ENCODE measurements at regions not wholly inside any gene's neighbourhood (a gene's known extent, or its start where the extent isn't known, plus 50 kb on each side); places are given as distances from the start of the nearest gene placed in this dataset.

DNA sequence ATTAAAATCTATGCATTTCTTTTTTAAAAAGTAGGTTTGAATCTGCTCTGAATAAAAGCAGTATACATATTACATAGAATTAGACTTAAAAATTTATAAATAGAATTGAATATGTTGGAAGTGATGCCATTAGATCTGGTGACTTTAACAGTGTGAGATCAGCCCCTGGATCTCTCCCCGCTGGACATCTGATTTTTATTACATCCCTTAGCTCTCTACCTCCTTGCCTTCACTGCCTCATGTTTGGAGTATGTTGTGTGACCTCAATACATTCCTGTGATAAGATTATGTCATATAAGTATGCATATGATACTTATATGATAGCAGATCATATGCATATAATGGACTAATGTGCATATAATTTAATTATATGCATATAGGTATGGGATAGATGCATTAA, 643.4 kb upstream of the NR2F2 start:
- no peak for DNase-seq
- Histone ChIP-seq H3K27ac (no peak overlapping the region), H3K4me3 (no peak overlapping the region), H3K9me3 (peaks cover 3% of the 10 kb centered on the region), H3K4me1 (no peaks in the 10 kb centered on the region), H3K27me3 (ENCODE audit: low read depth) (no peaks in the 10 kb centered on the region), H3K36me3 (no peaks in the 10 kb centered on the region)
- no peak for ATAC-seq
- TF ChIP-seq, protein P1, sequence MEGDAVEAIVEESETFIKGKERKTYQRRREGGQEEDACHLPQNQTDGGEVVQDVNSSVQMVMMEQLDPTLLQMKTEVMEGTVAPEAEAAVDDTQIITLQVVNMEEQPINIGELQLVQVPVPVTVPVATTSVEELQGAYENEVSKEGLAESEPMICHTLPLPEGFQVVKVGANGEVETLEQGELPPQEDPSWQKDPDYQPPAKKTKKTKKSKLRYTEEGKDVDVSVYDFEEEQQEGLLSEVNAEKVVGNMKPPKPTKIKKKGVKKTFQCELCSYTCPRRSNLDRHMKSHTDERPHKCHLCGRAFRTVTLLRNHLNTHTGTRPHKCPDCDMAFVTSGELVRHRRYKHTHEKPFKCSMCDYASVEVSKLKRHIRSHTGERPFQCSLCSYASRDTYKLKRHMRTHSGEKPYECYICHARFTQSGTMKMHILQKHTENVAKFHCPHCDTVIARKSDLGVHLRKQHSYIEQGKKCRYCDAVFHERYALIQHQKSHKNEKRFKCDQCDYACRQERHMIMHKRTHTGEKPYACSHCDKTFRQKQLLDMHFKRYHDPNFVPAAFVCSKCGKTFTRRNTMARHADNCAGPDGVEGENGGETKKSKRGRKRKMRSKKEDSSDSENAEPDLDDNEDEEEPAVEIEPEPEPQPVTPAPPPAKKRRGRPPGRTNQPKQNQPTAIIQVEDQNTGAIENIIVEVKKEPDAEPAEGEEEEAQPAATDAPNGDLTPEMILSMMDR (IDR thresholded peaks at IDR 0.05): no peak
- intact Hi-C loops (cut with DNase I): no loop called here

DNA sequence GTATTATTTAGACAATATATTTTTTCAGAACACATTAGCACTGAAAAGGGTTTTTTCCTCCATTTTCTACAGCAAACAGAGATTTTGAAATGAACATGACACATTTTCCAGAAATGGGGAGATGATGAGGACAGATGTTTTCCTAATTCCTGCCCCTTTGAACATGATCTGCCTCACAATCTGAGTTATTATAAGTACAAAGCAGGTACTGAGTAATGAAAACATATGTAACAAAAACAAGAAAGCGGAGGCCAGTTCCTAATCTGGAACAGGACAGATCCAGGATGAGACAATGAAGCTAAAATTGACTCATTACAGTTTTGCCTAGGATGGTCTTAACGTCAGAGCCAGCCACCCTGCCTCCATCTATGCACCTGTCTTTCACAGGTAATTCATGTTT, 642.8 kb upstream of the NR2F2 start:
- DNase-seq: no peak
- H3K9me3 ChIP-seq: peaks cover 9% of the 10 kb centered on the region
- intact Hi-C loops (cut with DNase I): no loop called here
- TF ChIP-seq, protein P1 (IDR thresholded peaks at IDR 0.05): no peak
- H3K4me1 ChIP-seq: no peaks in the 10 kb centered on the region
- H3K27ac ChIP-seq: no peak overlapping the region
- no peak overlapping the region for H3K4me3 ChIP-seq
- ATAC-seq: no peak
- no peaks in the 10 kb centered on the region for H3K36me3 ChIP-seq
- no peaks in the 10 kb centered on the region for H3K27me3 ChIP-seq (ENCODE audit: low read depth)

DNA sequence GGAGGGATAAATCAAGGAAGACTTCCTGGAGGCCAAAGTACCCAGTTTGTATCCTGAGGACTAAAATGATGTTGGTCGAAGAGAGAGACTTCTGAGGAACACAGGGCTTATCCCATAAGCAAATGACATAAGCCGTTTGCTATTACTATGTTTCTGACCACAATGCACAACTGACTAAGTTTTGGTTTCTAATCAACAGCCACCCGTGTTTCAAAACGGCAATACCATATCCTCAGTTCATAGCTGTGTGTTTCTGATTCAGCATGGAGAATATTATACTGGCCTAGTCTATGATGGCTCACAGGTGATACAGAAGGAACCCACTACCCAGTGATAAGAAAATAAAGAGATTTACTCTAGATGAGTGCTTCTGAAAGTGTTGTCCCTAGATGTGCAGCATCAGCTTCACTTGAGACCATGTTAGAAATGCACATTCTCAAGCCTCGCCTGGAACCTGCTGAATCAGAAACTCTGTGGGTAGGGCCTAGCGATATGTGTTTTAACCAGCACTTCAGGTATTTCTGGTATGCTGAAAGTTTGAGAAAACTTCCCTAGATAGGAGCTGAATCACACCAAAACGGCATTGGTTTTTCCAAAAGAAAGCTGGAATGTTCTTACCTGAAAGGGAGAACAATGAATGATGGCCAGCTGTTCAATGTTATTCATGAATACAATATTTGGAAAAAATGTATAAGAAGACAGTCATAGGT, 639.7 kb upstream of the NR2F2 start:
- Histone ChIP-seq H3K4me1 (no peaks in the 10 kb centered on the region), H3K4me3 (no peak overlapping the region), H3K27ac (no peak overlapping the region), H3K9me3 (peaks cover 35% of the 10 kb centered on the region), H3K36me3 (no peaks in the 10 kb centered on the region), H3K27me3 (ENCODE audit: low read depth) (no peaks in the 10 kb centered on the region)
- intact Hi-C loops (cut with DNase I): no loop called here
- ATAC-seq: no peak
- TF ChIP-seq, protein P1 (IDR thresholded peaks at IDR 0.05): no peak
- DNase-seq: no peak

DNA sequence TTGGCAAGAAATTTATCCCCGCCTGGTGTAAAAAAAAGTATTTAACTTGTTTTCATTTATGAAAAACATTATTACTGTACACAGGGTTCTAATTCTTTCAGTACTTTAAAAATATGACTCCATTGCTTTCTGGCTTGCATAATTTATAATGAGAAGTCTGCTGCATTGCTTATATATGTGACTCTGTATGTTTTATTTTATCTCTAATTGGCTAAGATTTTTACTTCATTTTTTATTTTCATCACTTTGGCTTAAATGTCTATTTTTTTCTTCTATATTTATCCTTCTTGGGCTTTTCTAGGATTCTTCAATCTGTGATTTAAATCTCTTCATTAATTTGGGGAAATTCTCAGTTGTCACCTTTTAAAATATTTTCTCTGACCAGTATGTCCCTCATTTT, 636.6 kb upstream of the NR2F2 start:
- TF ChIP-seq, protein P1 (IDR thresholded peaks at IDR 0.05): no peak
- no peaks in the 10 kb centered on the region for H3K4me1 ChIP-seq

DNA sequence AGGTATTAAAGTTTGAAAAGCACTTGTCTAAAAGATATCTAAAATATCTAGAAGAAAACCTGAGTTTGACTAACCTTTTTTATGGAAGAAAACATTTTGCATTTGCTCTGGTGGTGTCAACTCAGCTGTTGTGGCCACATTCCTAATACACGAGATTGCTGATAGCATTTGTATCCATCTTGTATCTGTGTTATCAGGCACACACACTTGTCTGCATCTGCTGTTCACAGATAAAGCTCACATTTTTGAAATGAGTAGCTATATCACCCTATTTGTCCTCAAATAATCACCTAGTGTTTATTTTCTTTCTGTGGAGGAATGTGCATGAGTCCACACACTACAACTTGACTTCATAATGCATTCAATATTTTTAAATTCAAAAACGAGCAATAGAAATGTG, 632.3 kb upstream of the NR2F2 start:
- no peak for DNase-seq
- Histone ChIP-seq H3K4me3 (no peak overlapping the region), H3K36me3 (no peaks in the 10 kb centered on the region), H3K9me3 (peaks cover 42% of the 10 kb centered on the region), H3K4me1 (no peaks in the 10 kb centered on the region), H3K27me3 (ENCODE audit: low read depth) (no peaks in the 10 kb centered on the region), H3K27ac (no peak overlapping the region)
- TF ChIP-seq, protein P1 (IDR thresholded peaks at IDR 0.05): no peak
- intact Hi-C loops (cut with DNase I): no loop called here
- ATAC-seq: no peak

More for the DNA sequence above, 636.6 kb upstream of the NR2F2 start:
- intact Hi-C loops (cut with DNase I): no loop called here
- Histone ChIP-seq H3K4me3 (no peak overlapping the region), H3K27me3 (ENCODE audit: low read depth) (no peaks in the 10 kb centered on the region), H3K27ac (no peak overlapping the region), H3K9me3 (peaks cover 35% of the 10 kb centered on the region), H3K36me3 (no peaks in the 10 kb centered on the region)
- DNase-seq (no peak), ATAC-seq (no peak)

Measured in lower lobe of right lung (tissue), 2 donors.